NCI-H226 (cell line): ENCODE measurements at regions not wholly inside any gene's neighbourhood (a gene's known extent, or its start where the extent isn't known, plus 50 kb on each side); places are given as distances from the start of the nearest gene placed in this dataset.
"Not testable (repeated sequence)": the region's sequence is repeated elsewhere in the genome, so short reads cannot be mapped to it uniquely, and the experiment has no call there.

Experiments
- DNase-seq: peaks from one replicate; pipeline ENCODE4 v3.0.0-alpha.2; 2015

- not testable (repeated sequence) for DNase-seq
Measured at GRCh38 chr11:37969336-37969735, 1371.3 kb upstream of the RAG2 start.

- no peak for DNase-seq
Measured at GRCh38 chr11:37968148-37968547, 1370.1 kb upstream of the RAG2 start.

DNA sequence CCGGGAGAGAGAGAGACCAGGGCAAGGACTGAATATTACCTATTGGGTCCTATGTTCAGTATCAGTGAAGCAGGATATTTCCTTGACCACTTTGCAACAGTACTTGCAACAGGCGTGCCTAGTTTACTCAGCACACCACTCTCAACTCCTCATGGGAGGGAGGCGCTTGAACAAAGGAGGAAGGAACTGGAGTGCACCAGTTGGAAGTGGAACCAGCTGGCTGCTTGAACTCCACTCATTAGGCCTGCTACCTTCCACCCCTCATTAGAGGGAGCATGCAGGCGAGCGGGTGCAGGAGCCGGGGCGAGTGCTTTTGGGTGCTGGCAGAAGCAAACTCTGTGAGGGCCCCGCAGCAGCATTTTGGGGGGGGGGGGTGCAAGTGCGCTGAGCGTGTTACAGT is 1369.6 kb upstream of the RAG2 start:
- no peak for DNase-seq

DNA sequence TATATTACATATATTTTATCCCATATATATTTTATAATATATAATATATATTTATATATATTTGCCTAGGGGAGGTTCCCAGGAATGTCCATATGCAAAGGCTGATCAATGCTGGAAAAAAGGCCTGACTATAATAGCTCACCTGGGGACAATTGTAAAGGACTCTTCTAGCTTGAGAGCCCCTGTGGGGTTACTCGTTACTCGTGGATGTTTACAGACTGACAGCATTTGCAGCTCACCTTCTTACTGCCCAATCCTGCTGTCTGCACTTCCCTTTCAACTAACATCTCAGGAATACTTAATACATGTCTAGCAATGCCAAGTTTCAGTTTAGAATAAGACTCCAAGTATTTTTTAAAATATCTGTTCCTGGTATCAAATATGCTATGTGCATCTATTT is 1365.4 kb upstream of the RAG2 start:
- DNase-seq = no peak

DNA sequence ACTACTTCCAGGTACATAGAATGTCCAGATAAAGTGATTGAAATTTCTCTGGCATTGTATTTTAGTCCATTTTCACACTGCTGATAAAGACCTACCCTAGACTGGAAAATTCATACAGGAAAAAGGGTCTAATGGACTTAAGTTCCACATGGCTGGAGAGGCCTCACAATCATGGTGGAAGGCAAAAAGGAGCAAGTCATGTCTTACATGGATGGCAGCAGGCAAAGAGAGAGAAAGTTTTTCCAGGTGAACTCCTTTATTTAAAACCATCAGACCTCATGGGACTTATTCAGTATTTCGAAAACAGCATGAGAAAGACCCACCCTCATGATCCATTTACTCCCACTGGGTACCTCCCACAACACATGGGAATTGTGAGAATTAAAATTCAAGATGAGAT is 1359.7 kb upstream of the RAG2 start:
- DNase-seq = no peak

GRCh38 chr11:37951996-37952395 is 1354.0 kb upstream of the RAG2 start:
- no peak for DNase-seq

- no peak for DNase-seq
Measured at GRCh38 chr11:37948258-37948657, 1350.2 kb upstream of the RAG2 start.

DNA sequence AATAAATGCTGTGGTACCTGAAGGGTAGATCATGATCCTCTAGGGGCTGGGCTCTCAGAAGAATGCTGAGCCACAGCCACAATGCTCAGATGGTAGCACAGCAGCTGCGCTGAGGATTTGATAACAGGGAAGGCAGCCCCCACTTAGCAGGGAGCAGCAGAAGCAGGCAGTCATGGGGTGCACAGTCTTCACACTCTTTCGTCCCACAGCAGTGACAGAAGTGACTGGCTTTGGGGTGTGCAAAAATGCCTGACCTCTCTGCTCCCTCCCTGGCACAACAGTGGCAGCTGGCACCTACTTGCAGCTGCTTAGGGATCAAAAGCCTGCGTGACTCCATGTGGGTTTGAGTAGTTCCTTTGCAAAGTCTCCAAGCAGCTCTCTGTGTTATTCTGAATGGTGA is 1349.8 kb upstream of the RAG2 start:
- DNase-seq = no peak

GRCh38 chr11:37946155-37946766 is 1348.2 kb upstream of the RAG2 start:
- DNase-seq = peak; percentile 11

DNA sequence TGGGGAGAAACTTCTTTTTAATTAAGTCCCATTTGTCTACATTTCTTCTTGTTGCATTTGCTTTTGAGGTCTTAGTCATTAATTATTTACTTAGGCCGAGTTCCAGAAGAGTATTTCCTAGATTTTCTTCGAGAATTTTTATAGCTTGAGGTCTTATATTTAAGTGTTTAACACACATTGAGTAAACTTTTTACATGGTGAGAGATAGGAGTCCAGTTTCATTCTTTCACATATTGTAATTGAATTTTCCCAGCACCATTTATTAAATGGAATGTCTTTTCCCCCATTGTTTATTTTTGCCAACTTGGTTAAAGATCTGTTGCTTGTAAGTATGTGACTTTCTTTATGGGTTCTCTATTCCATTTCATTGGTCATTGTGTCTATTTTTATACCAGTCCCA is 1344.0 kb upstream of the RAG2 start:
- no peak for DNase-seq

DNA sequence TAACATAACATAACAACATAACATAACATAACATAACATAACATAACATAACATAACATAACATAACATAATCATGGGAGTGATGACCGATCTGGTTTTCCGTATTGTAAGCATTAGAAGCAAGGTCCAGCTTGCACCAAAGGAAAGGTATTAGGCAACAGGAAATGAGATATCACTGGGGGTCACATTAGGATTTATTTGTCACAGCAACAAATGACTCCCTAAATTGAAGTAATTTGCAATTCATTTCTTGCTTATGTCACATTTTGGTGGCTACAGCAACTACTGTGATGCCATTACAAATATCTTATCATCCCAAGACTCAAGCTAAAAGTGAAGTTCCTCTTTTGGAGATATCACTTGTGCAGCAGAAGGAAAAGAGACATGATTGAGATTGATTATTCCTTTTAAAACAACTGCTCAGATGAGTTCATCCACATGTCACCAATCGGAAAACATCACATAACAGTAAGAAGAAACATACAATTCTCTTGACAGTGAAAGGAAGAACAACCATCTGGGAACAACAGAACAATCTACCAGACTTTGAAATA is 1331.1 kb upstream of the RAG2 start:
- no peak for DNase-seq

DNA sequence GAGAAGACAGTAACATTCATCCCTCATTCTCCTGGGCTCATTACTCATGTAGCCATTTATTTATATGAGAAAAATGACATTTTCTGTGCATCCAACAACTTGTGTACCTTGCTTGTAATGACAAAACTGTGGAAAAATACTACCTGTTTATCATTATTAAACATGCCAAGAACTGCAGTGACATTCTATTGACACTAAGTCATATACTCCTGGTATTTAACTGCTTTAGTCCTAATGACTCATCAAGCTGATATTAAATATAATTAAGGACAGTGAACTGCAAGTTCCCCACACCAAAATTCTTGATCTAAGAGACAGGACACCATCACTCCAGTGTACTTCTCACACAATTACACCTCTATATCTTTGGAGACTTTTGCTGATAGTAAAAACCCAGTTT is 1328.7 kb upstream of the RAG2 start:
- no peak for DNase-seq

GRCh38 chr11:37916331-37916730 is 1318.3 kb upstream of the RAG2 start:
- DNase-seq = peak; percentile 84

GRCh38 chr11:37914859-37915258 is 1316.8 kb upstream of the RAG2 start:
- DNase-seq = no peak

- no peak for DNase-seq
Measured at GRCh38 chr11:37908219-37908548, 1310.1 kb upstream of the RAG2 start.

DNA sequence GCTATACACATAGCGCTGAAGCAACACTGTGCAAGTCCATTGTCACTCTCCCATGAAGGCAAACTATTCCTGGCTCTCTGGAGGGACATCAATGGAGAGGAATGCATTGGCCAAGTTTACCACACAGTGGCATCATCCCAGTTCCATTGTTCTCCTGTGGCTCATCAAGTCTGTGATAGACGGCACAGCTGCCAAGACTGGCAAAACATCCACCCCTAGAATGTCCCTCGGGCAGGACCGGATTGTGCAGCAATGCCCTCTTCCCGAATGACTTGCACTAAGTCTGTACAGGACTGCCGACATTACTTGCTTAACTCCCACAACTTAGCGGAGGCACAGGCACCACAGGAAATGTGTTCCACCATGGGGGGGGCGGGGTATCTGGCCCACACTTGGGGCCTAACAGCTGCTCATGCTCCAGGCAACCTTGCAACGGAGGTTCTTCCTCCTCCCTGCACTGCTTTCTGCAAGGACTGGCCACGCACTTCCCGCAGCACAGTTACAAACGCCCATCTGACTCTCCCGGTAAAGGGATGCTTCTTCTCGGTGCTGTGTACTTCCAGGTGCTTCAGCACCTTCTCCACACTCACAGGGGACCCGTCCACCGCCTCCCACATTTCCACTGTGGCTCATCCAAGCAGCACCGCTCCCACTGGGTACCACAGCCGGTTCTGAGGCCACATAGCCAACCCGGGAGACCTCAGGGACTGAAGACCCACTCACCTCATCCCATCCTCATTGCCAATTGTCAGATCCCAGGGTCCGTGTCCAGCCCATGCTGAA is 1309.6 kb upstream of the RAG2 start:
- DNase-seq = no peak

GRCh38 chr11:37905707-37906417 is 1307.8 kb upstream of the RAG2 start:
- DNase-seq = no peak

DNA sequence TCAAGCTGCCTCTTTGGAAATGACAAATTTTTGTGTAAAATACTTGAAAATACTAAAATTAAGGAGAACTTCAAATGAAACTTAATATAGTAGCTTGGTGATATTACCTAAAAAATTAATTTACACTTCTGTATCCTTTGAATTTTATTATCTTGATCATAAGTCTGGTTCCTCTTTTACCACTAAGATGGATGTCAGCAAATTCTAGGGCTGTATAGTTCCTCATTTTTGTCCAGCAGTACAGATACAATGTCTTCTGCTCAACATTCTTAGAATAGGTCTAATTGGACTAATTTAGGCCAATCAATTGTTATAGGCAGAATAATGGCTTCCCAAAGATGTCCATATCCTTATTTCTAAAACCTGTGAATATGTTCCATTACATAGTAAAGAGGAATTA is 1298.0 kb upstream of the RAG2 start:
- DNase-seq = no peak

GRCh38 chr11:37881741-37882140 is 1283.7 kb upstream of the RAG2 start:
- no peak for DNase-seq

DNA sequence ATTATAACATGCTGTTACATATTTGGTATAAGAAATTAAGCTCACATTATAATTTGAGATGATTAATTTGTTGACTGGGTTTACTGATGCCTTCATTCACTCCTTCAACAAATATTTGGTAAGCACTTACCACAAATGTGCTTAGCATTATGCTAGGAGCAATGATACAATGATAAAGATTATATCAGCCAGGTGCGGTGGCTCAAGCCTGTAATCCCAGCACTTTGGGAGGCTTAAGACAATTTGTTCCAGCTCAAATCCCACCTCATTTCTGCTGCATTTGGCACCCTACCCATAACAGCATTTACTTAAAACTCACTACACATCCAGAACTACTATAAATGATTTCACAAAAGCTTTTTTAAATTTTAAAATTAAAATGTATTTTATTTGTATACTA is 1263.6 kb upstream of the RAG2 start:
- no peak for DNase-seq

- DNase-seq = not testable (repeated sequence)
Measured at GRCh38 chr11:37858806-37859537, 1260.9 kb upstream of the RAG2 start.

- no peak for DNase-seq
Measured at GRCh38 chr11:37858398-37858797, 1260.4 kb upstream of the RAG2 start.

- DNase-seq = no peak
Measured at GRCh38 chr11:37857726-37858125, 1259.7 kb upstream of the RAG2 start.
